ENCODE measurements at regions not wholly inside any gene's neighbourhood (a gene's known extent, or its start where the extent isn't known, plus 50 kb on each side); places are given as distances from the start of the nearest gene placed in this dataset.

DNA sequence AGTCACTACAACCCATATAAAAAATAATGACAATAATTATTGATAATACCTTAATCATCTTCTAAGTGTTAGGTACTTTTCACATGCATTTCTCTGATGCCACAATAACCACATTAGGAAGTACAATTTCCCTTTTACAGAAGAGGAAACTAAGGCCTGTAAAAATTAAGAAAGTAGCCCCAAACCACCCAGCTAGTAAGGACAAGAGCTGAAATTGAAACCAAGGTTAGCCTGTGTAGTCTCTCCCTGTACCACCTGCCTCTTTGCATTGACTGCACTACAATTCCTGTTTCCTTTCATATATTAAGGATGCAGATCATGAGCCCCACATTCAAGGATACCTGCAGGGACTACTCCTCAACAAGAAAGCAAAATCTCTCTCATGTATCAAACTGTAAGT lies 288.8 kb downstream of the GPATCH2 start:
- TF ChIP-seq, protein P1, sequence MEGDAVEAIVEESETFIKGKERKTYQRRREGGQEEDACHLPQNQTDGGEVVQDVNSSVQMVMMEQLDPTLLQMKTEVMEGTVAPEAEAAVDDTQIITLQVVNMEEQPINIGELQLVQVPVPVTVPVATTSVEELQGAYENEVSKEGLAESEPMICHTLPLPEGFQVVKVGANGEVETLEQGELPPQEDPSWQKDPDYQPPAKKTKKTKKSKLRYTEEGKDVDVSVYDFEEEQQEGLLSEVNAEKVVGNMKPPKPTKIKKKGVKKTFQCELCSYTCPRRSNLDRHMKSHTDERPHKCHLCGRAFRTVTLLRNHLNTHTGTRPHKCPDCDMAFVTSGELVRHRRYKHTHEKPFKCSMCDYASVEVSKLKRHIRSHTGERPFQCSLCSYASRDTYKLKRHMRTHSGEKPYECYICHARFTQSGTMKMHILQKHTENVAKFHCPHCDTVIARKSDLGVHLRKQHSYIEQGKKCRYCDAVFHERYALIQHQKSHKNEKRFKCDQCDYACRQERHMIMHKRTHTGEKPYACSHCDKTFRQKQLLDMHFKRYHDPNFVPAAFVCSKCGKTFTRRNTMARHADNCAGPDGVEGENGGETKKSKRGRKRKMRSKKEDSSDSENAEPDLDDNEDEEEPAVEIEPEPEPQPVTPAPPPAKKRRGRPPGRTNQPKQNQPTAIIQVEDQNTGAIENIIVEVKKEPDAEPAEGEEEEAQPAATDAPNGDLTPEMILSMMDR (conservative IDR thresholded peaks at IDR 0.05 in 1 of 2, IDR thresholded peaks at IDR 0.05 in 1 of 2; ENCODE audit: low read depth in 1 of 2, low read length in 2 of 2): no peak
- TF ChIP-seq EZH2 (IDR thresholded peaks at IDR 0.05; ENCODE audit: low read length, missing control alignments): no peak

Data from fibroblast of lung (primary cell).